Lower leg skin (tissue), 3 donors: ENCODE measurements at regions not wholly inside any gene's neighbourhood (a gene's known extent, or its start where the extent isn't known, plus 50 kb on each side); places are given as distances from the start of the nearest gene placed in this dataset.

Experiments used
- POLR2A ChIP-seq, 2 donors: fragments of 450-650 bp; IDR thresholded peaks; one replicate each; pipeline ENCODE4 v1.6.1; 2016 to 2017; ENCODE audit warnings: antibody characterized with exemption in 2 of 2, mild to moderate bottlenecking in 1 of 2, moderate library complexity in 1 of 2
- TF ChIP-seq, protein P1 (sequence below), 3 donors: fragments of 450-650 bp; IDR thresholded peaks; one replicate each; pipeline ENCODE4 v1.5.1; 2016; ENCODE audit warnings: antibody characterized with exemption in 3 of 3, mild to moderate bottlenecking in 3 of 3, moderate library complexity in 2 of 3

DNA sequence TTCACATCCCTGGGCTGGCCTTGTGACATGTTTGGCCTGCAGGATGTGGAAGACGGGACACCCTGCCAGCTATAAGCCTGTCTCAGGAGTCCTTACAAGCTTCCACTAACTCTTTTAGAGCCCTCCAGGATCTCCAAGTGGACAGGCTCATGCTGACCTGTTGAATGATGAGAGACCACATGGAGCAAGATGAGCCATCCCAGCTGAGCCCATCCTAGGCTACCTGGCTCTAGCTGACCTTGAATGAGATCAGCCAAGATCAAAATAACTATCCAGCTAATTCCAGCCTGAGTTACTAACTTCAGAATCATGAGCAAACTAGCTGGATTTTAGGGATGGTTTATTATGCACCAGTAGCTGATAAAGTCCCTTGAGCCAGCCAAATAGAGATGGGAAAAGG is 169.5 kb downstream of the TFAP2C start:
- TF ChIP-seq, protein P1, sequence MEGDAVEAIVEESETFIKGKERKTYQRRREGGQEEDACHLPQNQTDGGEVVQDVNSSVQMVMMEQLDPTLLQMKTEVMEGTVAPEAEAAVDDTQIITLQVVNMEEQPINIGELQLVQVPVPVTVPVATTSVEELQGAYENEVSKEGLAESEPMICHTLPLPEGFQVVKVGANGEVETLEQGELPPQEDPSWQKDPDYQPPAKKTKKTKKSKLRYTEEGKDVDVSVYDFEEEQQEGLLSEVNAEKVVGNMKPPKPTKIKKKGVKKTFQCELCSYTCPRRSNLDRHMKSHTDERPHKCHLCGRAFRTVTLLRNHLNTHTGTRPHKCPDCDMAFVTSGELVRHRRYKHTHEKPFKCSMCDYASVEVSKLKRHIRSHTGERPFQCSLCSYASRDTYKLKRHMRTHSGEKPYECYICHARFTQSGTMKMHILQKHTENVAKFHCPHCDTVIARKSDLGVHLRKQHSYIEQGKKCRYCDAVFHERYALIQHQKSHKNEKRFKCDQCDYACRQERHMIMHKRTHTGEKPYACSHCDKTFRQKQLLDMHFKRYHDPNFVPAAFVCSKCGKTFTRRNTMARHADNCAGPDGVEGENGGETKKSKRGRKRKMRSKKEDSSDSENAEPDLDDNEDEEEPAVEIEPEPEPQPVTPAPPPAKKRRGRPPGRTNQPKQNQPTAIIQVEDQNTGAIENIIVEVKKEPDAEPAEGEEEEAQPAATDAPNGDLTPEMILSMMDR (IDR thresholded peaks at IDR 0.05), result no peak
- TF ChIP-seq POLR2A (IDR thresholded peaks at IDR 0.05), result no peak
